ENCODE measurements at regions not wholly inside any gene's neighbourhood (a gene's known extent, or its start where the extent isn't known, plus 50 kb on each side); places are given as distances from the start of the nearest gene placed in this dataset.
"Not testable (repeated sequence)": the region's sequence is repeated elsewhere in the genome, so short reads cannot be mapped to it uniquely, and the experiment has no call there.

- no peak for DNase-seq (ENCODE audit: low read depth)
Observed at GRCh38 chr14:56992332-56992820, 182.1 kb upstream of the OTX2 start.

- not testable (repeated sequence) for DNase-seq (ENCODE audit: low read depth)
Observed at GRCh38 chr14:56990991-56991627, 180.8 kb upstream of the OTX2 start.

GRCh38 chr14:56989359-56989758 is 179.1 kb upstream of the OTX2 start:
- no peak for DNase-seq (ENCODE audit: low read depth)

GRCh38 chr14:56979936-56980335 is 169.7 kb upstream of the OTX2 start:
- DNase-seq (ENCODE audit: low read depth), result no peak

- no peak for DNase-seq (ENCODE audit: low read depth)
Observed at GRCh38 chr14:56976211-56976610, 165.9 kb upstream of the OTX2 start.

- DNase-seq (ENCODE audit: low read depth), result no peak
Observed at GRCh38 chr14:56975521-56975920, 165.2 kb upstream of the OTX2 start.

GRCh38 chr14:56972948-56973347 is 162.7 kb upstream of the OTX2 start:
- no peak for DNase-seq (ENCODE audit: low read depth)

GRCh38 chr14:56964895-56965294 is 154.6 kb upstream of the OTX2 start:
- no peak for DNase-seq (ENCODE audit: low read depth)

GRCh38 chr14:56963381-56963780 is 153.1 kb upstream of the OTX2 start:
- no peak for DNase-seq (ENCODE audit: low read depth)

- DNase-seq (ENCODE audit: low read depth), result no peak
Observed at GRCh38 chr14:56962444-56963080, 152.3 kb upstream of the OTX2 start.

- no peak for DNase-seq (ENCODE audit: low read depth)
Observed at GRCh38 chr14:56959869-56960268, 149.6 kb upstream of the OTX2 start.

- DNase-seq (ENCODE audit: low read depth), result no peak
Observed at GRCh38 chr14:56959121-56959520, 148.8 kb upstream of the OTX2 start.

- no peak for DNase-seq (ENCODE audit: low read depth)
Observed at GRCh38 chr14:56956182-56956581, 145.9 kb upstream of the OTX2 start.

- DNase-seq (ENCODE audit: low read depth), result no peak
Observed at GRCh38 chr14:56955745-56956144, 145.5 kb upstream of the OTX2 start.

- DNase-seq (ENCODE audit: low read depth), result no peak
Observed at GRCh38 chr14:56953884-56954283, 143.6 kb upstream of the OTX2 start.

- no peak for DNase-seq (ENCODE audit: low read depth)
Observed at GRCh38 chr14:56952766-56953473, 142.6 kb upstream of the OTX2 start.

GRCh38 chr14:56949828-56950227 is 139.5 kb upstream of the OTX2 start:
- DNase-seq (ENCODE audit: low read depth), result no peak

- DNase-seq (ENCODE audit: low read depth), result no peak
Observed at GRCh38 chr14:56945291-56945690, 135.0 kb upstream of the OTX2 start.

- no peak for DNase-seq (ENCODE audit: low read depth)
Observed at GRCh38 chr14:56944397-56944796, 134.1 kb upstream of the OTX2 start.

- no peak for DNase-seq (ENCODE audit: low read depth)
Observed at GRCh38 chr14:56933446-56933845, 123.2 kb upstream of the OTX2 start.

GRCh38 chr14:56918849-56919574 is 108.7 kb upstream of the OTX2 start:
- no peak for DNase-seq (ENCODE audit: low read depth)

GRCh38 chr14:56905282-56905681 is 95.0 kb upstream of the OTX2 start:
- DNase-seq (ENCODE audit: low read depth), result no peak

Measured in activated T-cell treated with anti-CD3 and anti-CD28 coated beads for 48 hours (primary cell).